ENCODE measurements at regions not wholly inside any gene's neighbourhood (a gene's known extent, or its start where the extent isn't known, plus 50 kb on each side); places are given as distances from the start of the nearest gene placed in this dataset.

DNA sequence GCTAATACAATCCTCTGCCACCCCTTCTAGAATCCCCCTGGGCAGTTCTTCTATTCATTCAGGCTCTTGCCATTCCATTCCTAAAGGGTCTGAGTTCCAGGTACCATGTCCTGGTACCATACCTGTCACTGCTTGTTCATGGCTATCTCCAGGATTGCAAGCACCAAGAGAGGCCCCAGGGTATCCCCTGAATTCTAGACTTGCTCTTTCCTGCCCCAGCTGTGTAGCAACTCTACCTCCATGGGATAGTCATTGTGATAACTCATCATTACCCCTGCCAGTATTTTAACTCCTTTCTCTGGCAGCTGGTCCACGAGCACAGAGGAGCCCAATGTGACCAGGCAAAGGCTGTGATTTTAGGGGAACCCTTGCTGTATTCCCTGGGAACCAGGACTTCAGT is 143.7 kb upstream of the CDH5 start:
- Histone ChIP-seq H3K27ac (ENCODE audit: low read depth, low read length) (no peak overlapping the region), H3K27me3 (ENCODE audit: control insufficient read depth, insufficient read depth, low read length) (no peaks in the 10 kb centered on the region), H3K36me3 (ENCODE audit: control insufficient read depth, insufficient read depth, low read length) (no peaks in the 10 kb centered on the region), H3K4me1 (ENCODE audit: control insufficient read depth, insufficient read depth, low read length) (no peaks in the 10 kb centered on the region), H3K9me3 (ENCODE audit: control insufficient read depth, insufficient read depth, low read length) (no peaks in the 10 kb centered on the region), H3K9ac (ENCODE audit: low read depth, low read length) (no peak overlapping the region), H3K4me3 (ENCODE audit: low read depth, low read length) (no peak overlapping the region)

DNA sequence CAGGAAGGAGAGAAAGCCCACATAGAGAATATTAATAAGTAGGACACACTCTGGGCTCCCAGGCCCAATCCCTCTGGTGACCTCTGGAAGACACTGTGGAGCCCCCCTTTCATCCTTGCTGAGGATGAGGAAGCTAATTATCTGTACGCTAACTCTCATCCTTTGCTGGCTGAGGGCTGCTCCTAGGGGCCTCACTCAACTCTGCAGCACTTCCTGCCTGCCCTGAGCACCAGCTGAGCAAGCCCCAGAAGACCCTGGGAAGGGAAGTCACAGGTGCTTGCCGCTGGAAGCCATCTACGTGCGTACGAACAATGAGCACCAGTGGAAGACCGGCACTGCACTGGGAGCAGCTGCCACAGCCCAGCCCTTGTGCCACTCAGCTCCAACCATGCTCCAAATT is 145.8 kb upstream of the CDH5 start:
- Histone ChIP-seq H3K27ac (ENCODE audit: low read depth, low read length) (no peak overlapping the region), H3K9ac (ENCODE audit: low read depth, low read length) (no peak overlapping the region), H3K9me3 (ENCODE audit: control insufficient read depth, insufficient read depth, low read length) (no peaks in the 10 kb centered on the region), H3K4me3 (ENCODE audit: low read depth, low read length) (no peak overlapping the region), H3K27me3 (ENCODE audit: control insufficient read depth, insufficient read depth, low read length) (no peaks in the 10 kb centered on the region), H3K4me1 (ENCODE audit: control insufficient read depth, insufficient read depth, low read length) (no peaks in the 10 kb centered on the region), H3K36me3 (ENCODE audit: control insufficient read depth, insufficient read depth, low read length) (no peaks in the 10 kb centered on the region)

DNA sequence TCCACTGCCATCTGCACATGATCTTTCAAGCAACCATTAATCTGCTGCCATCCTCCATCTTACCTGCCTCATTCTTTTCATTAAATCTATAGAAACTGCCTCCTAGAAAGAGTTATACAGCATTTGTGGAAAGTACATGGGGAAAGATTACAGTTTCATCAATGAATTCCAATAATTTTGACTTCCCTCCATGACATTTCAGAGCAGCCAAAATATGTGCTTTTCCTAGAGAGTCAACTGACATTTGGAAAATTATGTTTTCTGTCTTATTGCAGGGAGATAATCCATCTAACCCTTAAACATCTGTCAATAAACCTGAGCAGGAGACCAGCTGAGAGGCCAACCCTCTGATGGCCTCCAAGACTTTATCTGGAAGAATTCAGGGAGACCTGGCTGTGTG is 147.0 kb upstream of the CDH5 start:
- Histone ChIP-seq H3K27ac (ENCODE audit: low read depth, low read length) (no peak overlapping the region), H3K4me1 (ENCODE audit: control insufficient read depth, insufficient read depth, low read length) (no peaks in the 10 kb centered on the region), H3K27me3 (ENCODE audit: control insufficient read depth, insufficient read depth, low read length) (no peaks in the 10 kb centered on the region), H3K9ac (ENCODE audit: low read depth, low read length) (no peak overlapping the region), H3K4me3 (ENCODE audit: low read depth, low read length) (no peak overlapping the region), H3K36me3 (ENCODE audit: control insufficient read depth, insufficient read depth, low read length) (no peaks in the 10 kb centered on the region), H3K9me3 (ENCODE audit: control insufficient read depth, insufficient read depth, low read length) (no peaks in the 10 kb centered on the region)

DNA sequence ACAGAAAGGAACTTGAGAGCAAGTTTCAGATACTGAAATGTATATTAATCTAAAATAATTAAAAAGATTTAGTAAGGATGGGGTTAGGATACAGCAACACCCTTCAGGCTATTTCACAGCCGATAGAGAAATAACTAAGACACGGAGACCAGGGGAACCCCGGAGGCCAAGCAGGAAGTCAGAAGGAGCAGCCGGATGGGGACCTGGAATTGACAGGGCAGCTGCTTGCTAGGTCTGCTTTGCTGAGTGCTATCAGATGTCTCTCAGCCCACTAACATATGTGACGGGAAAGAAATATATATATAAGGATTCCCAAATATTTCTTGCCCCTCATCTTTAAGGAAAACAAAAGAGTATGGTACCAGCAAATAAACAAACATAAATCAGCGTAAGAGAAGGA is 154.1 kb upstream of the CDH5 start:
- H3K4me1 ChIP-seq (ENCODE audit: control insufficient read depth, insufficient read depth, low read length), result no peaks in the 10 kb centered on the region
- no peaks in the 10 kb centered on the region for H3K9me3 ChIP-seq (ENCODE audit: control insufficient read depth, insufficient read depth, low read length)
- no peak overlapping the region for H3K27ac ChIP-seq (ENCODE audit: low read depth, low read length)
- H3K27me3 ChIP-seq (ENCODE audit: control insufficient read depth, insufficient read depth, low read length), result no peaks in the 10 kb centered on the region
- H3K4me3 ChIP-seq (ENCODE audit: low read depth, low read length), result no peak overlapping the region
- H3K9ac ChIP-seq (ENCODE audit: low read depth, low read length), result no peak overlapping the region
- no peaks in the 10 kb centered on the region for H3K36me3 ChIP-seq (ENCODE audit: control insufficient read depth, insufficient read depth, low read length)

GRCh38 chr16:66211651-66212050 is 154.8 kb upstream of the CDH5 start:
- Histone ChIP-seq H3K27me3 (ENCODE audit: control insufficient read depth, insufficient read depth, low read length) (no peaks in the 10 kb centered on the region), H3K9me3 (ENCODE audit: control insufficient read depth, insufficient read depth, low read length) (no peaks in the 10 kb centered on the region), H3K4me3 (ENCODE audit: low read depth, low read length) (no peak overlapping the region), H3K9ac (ENCODE audit: low read depth, low read length) (no peak overlapping the region), H3K4me1 (ENCODE audit: control insufficient read depth, insufficient read depth, low read length) (no peaks in the 10 kb centered on the region), H3K27ac (ENCODE audit: low read depth, low read length) (no peak overlapping the region), H3K36me3 (ENCODE audit: control insufficient read depth, insufficient read depth, low read length) (no peaks in the 10 kb centered on the region)

DNA sequence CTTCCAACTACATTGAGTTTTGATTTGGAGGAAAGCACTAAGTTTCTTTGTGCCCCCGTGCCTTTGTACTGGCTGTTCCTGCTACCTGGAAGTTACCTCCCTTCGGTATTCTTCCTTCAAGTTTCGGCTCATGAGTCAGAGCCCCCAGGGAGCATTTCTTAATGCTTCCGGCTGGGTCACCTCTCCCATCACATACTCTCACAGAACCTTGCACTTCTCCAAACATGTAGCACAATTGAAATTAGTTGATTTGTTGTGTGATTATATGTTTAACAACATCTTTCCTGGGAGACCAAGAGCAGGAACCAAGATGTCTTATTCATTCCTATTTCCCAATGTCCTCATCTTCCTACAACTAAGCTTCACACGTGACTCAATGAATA is 158.6 kb upstream of the CDH5 start:
- Histone ChIP-seq H3K4me1 (ENCODE audit: control insufficient read depth, insufficient read depth, low read length) (peaks cover 13% of the 10 kb centered on the region), H3K27ac (ENCODE audit: low read depth, low read length) (no peak overlapping the region), H3K27me3 (ENCODE audit: control insufficient read depth, insufficient read depth, low read length) (no peaks in the 10 kb centered on the region), H3K36me3 (ENCODE audit: control insufficient read depth, insufficient read depth, low read length) (no peaks in the 10 kb centered on the region), H3K9me3 (ENCODE audit: control insufficient read depth, insufficient read depth, low read length) (no peaks in the 10 kb centered on the region), H3K4me3 (ENCODE audit: low read depth, low read length) (no peak overlapping the region), H3K9ac (ENCODE audit: low read depth, low read length) (no peak overlapping the region)

- H3K9ac ChIP-seq (ENCODE audit: low read depth, low read length), result no peak overlapping the region
- H3K4me1 ChIP-seq (ENCODE audit: control insufficient read depth, insufficient read depth, low read length), result peaks cover 13% of the 10 kb centered on the region
- H3K36me3 ChIP-seq (ENCODE audit: control insufficient read depth, insufficient read depth, low read length), result no peaks in the 10 kb centered on the region
Measured at GRCh38 chr16:66207139-66207882, 159.2 kb upstream of the CDH5 start.

GRCh38 chr16:66206363-66206762 is 160.1 kb upstream of the CDH5 start:
- no peaks in the 10 kb centered on the region for H3K27me3 ChIP-seq (ENCODE audit: control insufficient read depth, insufficient read depth, low read length)

More at GRCh38 chr16:66207139-66207882, 159.2 kb upstream of the CDH5 start:
- Histone ChIP-seq H3K9me3 (ENCODE audit: control insufficient read depth, insufficient read depth, low read length) (no peaks in the 10 kb centered on the region), H3K27me3 (ENCODE audit: control insufficient read depth, insufficient read depth, low read length) (no peaks in the 10 kb centered on the region), H3K27ac (ENCODE audit: low read depth, low read length) (no peak overlapping the region), H3K4me3 (ENCODE audit: low read depth, low read length) (no peak overlapping the region)

DNA sequence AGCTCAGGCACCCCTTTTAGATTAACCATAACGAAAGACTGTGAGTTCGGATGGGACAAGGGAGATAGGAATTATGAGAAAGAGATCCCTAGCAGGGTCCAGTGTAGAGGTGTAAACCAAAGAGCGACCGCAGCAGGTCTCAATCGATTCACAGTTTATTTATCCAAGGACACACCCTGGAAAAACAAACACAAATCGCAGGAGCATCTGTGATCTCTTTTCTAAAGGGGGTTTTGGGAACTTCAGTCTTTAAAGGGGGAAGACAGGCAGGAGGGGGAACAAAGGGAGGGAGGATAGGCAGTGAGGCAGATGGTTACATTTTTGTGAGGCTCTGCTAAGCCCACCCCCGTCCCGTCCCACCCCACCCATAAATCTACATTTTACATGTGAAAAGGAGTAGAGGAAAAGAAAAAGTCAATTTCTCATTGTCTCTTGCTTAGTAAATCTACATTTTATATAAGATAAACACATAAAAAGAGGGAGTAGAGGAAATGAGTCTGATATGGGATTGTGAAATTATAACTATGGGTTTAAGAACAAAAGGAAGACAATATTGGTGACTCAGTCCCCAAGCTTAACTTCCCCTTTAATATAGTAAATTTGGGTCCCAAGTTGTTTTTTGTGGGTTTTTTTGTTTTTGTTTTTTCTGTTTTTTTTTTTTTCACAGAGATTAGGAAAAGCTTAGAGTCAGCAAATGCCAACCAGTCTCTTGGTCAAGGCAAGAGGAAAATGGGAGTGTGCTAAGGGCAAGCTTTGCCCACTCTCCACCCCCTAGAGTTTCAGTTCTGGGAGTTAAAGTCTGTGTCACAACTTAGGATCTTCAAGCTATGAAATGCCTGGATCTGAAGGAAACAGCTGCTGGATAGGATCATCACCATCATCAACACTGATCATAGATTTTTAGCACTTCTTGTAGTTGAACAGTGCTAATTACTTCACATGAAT is 160.9 kb upstream of the CDH5 start:
- Histone ChIP-seq H3K27ac (ENCODE audit: low read depth, low read length) (no peak overlapping the region), H3K9me3 (ENCODE audit: control insufficient read depth, insufficient read depth, low read length) (no peaks in the 10 kb centered on the region), H3K27me3 (ENCODE audit: control insufficient read depth, insufficient read depth, low read length) (no peaks in the 10 kb centered on the region), H3K36me3 (ENCODE audit: control insufficient read depth, insufficient read depth, low read length) (no peaks in the 10 kb centered on the region), H3K9ac (ENCODE audit: low read depth, low read length) (no peak overlapping the region), H3K4me3 (ENCODE audit: low read depth, low read length) (no peak overlapping the region), H3K4me1 (ENCODE audit: control insufficient read depth, insufficient read depth, low read length) (peaks cover 13% of the 10 kb centered on the region)

More at GRCh38 chr16:66206363-66206762, 160.1 kb upstream of the CDH5 start:
- no peaks in the 10 kb centered on the region for H3K9me3 ChIP-seq (ENCODE audit: control insufficient read depth, insufficient read depth, low read length)
- peaks cover 13% of the 10 kb centered on the region for H3K4me1 ChIP-seq (ENCODE audit: control insufficient read depth, insufficient read depth, low read length)
- no peaks in the 10 kb centered on the region for H3K36me3 ChIP-seq (ENCODE audit: control insufficient read depth, insufficient read depth, low read length)
- no peak overlapping the region for H3K9ac ChIP-seq (ENCODE audit: low read depth, low read length)
- no peak overlapping the region for H3K27ac ChIP-seq (ENCODE audit: low read depth, low read length)
- no peak overlapping the region for H3K4me3 ChIP-seq (ENCODE audit: low read depth, low read length)

DNA sequence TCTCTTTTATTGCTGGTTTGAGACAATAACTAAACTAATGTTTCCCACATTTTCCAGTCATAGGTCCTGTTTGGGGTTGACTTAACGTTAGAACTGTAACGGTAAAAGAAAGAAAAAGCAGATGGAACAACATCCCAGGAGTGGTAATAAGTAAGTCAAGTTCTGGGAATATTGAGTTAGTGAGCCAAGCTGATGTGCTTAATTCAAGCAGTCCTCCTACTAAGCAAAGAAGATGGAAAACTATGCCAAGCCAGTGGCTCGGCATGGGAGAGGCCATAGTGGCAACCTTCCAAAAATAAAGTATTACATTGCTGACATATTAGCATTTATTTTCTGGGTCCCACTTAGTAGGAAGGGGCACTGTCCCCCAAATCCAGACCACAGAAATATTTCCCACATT is 161.7 kb upstream of the CDH5 start:
- Histone ChIP-seq H3K27me3 (ENCODE audit: control insufficient read depth, insufficient read depth, low read length) (no peaks in the 10 kb centered on the region), H3K9ac (ENCODE audit: low read depth, low read length) (no peak overlapping the region), H3K9me3 (ENCODE audit: control insufficient read depth, insufficient read depth, low read length) (no peaks in the 10 kb centered on the region), H3K4me1 (ENCODE audit: control insufficient read depth, insufficient read depth, low read length) (peaks cover 13% of the 10 kb centered on the region), H3K4me3 (ENCODE audit: low read depth, low read length) (no peak overlapping the region), H3K27ac (ENCODE audit: low read depth, low read length) (no peak overlapping the region), H3K36me3 (ENCODE audit: control insufficient read depth, insufficient read depth, low read length) (no peaks in the 10 kb centered on the region)

GRCh38 chr16:66203476-66203875 is 163.0 kb upstream of the CDH5 start:
- Histone ChIP-seq H3K27ac (ENCODE audit: low read depth, low read length) (no peak overlapping the region), H3K9me3 (ENCODE audit: control insufficient read depth, insufficient read depth, low read length) (no peaks in the 10 kb centered on the region), H3K9ac (ENCODE audit: low read depth, low read length) (no peak overlapping the region), H3K36me3 (ENCODE audit: control insufficient read depth, insufficient read depth, low read length) (no peaks in the 10 kb centered on the region), H3K4me3 (ENCODE audit: low read depth, low read length) (no peak overlapping the region), H3K27me3 (ENCODE audit: control insufficient read depth, insufficient read depth, low read length) (no peaks in the 10 kb centered on the region), H3K4me1 (ENCODE audit: control insufficient read depth, insufficient read depth, low read length) (peaks cover 13% of the 10 kb centered on the region)

All from HUES48 (cell line).